ENCODE measurements at regions not wholly inside any gene's neighbourhood (a gene's known extent, or its start where the extent isn't known, plus 50 kb on each side); places are given as distances from the start of the nearest gene placed in this dataset.
A peak's percentile ranks its signal among the peaks of the same experiment; 100 is the strongest.

DNA sequence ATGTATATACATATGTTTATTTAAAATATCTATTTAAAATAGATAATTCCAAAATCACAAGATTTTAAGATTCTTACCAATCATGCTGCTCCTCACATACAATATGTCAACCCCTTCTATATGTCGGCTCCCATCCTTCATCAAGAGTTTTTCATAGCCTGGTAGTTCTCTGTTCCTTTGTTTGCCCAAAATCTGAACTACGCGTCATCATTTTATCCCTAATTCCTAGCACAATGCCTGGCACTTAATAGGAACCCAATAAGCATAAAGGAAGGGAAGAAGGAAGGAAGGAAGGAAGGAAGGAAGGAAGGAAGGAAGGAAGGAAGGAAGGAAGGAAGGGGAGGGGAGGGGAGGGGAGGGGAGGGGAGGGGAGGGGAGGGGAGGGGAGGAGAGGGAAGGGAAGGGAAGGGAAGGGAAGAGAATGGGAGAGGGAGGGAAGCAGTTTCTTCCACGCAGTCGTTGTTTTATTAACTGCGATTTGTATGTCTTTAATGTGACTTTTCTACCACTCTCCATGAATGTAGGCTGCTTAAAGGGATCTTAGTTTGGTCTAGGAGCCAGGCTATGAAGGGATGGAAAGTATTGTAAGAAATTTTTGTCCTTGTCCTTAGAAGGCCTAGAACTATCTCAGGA, 83.3 kb upstream of the PCGF5 start:
- no peak for DNase-seq (ENCODE audit: low spot score)

DNA sequence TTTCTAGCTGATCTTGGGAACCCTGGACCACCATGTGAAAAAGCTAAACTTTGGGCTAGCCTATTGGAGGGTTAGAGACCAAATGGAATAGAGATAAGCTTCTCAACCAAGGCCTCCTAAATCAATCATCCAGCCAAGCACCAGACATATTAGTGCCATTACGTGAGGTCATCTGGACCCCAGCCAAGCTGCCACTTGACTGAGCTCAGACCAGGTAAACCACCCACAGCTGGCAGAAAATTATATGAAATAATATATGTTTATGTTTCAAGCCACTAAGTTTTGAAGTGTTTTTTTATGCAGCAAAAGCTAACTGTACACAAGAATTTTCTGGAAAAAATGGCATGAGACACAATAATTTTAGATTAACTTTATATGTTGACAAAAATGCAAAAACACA, 82.6 kb upstream of the PCGF5 start:
- no peak for DNase-seq (ENCODE audit: low spot score)

DNA sequence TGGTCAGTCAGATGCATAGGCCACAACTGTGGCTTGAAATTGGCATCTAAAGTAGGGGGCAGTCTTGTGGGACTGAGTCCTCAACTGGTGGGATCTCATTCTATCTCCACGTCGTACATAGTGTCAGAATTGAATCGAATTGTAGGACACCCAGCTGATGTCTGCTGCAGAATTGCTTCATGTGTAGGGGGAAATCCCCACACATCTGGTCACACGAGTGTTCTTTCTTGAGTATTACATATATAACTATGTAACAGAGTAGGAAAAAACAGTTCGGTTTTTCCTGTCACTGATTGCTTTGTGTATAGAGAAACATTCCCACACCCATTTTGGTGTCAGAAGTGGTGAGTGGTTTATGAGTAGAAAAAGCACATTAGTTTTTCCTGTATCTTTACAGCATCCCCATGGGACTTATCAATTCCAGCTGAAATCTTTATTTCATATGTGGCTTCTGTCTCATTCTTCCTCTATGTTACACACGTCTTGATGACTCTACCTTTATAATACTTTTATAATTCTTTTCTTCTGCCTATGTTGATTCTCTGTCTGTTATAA, 79.4 kb upstream of the PCGF5 start:
- no peak for DNase-seq (ENCODE audit: low spot score)

DNA sequence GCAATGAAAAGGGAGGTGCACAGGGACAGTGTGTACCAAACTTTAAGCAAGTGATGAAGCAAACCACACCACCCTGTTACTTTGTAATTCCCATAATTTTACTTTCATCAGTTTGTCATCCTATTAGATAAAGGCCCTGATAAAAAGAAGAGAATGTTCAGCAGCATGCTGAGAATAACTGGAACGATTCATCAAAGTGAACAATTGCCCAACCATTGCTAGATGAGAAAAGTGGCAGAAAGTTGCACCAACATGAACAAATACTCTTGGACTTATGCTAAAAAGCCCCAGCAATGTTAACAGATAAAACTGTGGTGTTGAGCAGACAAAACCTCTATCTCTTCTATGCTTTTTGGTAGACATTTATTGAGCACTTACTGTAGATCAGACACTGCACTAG, 75.5 kb upstream of the PCGF5 start:
- DNase-seq (ENCODE audit: low spot score): no peak

DNA sequence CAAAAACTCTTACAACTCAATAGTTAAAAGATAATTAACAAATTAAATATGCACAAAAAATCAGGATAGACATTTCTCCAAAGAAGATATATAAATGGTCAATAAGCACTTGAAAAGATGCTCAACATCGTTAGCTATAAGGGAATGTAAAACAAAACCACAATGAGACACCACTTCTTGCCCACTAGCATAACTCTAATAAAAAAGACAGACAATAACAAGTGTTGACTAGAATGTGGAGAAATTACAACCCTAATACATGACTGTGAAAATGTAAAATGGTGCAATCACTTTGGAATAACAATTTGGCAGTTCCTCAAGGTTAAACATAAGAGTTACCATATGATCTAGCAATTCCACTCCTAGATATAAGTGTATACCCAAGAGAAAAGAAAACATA, 74.3 kb upstream of the PCGF5 start:
- no peak for DNase-seq (ENCODE audit: low spot score)

DNA sequence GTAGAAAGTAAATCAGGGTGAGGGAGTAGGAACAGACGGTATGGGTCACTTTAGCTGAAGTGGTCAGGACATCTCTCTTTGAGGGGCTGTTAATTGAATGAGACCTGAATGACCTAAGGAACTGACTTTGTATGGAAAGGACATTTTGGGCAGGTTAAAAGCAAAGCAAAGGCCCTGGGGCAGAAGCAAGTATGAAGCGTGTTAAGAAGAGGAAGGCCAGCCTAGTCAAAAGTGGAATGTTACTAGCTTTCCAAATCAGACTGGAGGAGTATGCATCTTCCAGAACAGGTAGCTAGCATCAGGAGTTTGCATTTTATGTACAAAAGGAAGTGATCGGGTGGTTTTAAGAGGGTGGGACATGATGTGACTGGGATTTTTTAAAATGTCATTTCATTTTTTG, 70.9 kb upstream of the PCGF5 start:
- DNase-seq (ENCODE audit: low spot score): no peak

DNA sequence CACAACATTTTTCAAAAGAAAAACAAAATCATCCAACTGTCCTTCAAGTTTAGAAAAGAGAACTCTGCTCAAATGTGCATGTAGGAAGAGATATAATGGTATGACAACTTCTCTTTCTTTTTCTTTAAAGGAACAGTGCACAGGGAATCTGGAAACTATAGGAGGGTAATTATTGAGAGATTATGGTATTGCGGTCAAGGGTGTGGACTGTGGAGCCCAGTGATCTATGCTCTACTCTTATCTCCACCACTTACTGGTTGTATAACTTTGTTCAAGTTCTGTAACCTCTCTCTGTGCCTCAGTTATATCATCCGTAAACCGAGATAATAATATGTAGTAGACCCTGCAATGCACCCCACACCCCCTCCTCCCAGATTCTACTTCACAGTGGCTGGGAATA, 69.8 kb upstream of the PCGF5 start:
- DNase-seq (ENCODE audit: low spot score): no peak

DNA sequence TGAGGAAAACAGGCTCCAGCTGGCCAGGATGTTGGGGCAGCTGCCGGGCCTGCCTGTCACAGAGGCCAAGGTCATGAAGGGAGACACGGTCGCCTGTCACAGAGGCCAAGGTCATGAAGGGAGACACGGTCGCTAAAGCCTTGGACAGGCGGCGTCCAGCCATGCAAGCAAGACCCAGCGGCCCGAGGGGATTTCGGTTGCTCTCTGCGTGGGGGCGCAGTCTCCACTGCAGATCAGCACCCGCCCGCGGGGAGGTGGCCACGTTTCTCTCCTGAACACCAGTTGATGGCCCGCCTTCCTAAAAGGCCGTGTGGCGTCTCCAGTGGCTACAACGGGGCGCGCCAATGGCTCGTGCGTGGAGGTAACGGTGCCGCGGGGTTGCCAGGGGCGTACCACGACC, 67.0 kb upstream of the PCGF5 start:
- DNase-seq (ENCODE audit: low spot score): no peak

DNA sequence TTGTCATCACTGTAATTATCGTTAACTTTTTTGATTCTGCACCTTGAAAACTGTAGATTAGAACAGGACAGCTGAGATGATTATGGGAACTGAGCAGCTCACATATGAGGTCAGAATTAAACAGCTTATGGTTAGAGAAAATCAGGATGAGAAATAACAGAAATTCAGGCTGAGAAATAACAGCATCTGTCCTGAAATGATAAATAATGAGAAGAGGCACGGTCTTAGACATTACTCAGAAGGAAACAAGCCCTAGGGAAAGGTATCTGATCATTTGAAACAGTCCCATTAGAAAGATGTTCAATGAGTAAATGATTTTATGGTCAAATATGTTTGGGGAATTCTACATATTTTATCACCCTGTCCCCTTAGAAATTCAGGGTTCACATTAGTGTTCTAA, 65.6 kb upstream of the PCGF5 start:
- DNase-seq (ENCODE audit: low spot score): no peak

DNA sequence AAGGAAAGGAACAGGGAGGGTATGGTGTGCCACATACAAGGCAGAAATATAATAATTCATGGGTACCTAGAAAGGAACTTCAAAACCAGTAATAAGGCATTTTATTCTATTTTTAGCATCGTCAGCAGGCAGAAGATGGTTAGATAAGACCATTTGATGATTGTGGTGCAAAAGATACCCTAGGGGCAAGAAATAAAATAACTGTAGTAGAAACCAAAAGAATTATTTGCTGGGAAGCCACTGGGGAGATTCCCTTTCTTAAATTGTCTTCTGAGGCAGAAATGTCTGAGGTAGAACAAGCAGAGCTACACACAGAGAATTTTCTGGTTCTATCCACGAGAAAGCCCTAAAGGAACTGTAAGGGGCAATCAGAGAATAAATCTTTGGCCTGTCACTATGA, 64.3 kb upstream of the PCGF5 start:
- no peak for DNase-seq (ENCODE audit: low spot score)

DNA sequence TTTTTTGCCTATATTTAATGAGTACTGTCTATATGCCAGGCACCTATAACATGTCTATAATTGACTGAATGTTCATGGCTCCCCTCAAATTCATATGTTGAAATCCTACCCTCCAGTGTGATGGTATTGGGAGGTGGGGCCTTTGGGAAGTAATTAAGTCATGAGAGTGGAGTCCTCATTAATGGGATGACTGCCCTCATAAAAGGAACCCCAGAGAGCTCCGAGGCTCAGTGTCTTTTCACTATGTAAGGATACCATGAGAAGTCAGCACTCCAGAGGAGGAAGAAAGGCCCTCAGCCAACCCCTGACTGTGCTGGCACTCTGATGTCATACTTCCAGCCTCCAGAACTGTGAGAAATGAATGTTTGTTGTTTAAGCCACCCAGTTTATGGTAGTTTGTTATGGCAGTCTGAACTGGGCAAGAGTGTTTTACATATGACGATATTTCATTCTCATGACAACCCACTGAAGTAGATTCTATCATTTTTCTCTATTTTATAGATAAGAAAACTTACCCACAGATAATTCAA, 61.1 kb upstream of the PCGF5 start:
- DNase-seq (ENCODE audit: low spot score): no peak

DNA sequence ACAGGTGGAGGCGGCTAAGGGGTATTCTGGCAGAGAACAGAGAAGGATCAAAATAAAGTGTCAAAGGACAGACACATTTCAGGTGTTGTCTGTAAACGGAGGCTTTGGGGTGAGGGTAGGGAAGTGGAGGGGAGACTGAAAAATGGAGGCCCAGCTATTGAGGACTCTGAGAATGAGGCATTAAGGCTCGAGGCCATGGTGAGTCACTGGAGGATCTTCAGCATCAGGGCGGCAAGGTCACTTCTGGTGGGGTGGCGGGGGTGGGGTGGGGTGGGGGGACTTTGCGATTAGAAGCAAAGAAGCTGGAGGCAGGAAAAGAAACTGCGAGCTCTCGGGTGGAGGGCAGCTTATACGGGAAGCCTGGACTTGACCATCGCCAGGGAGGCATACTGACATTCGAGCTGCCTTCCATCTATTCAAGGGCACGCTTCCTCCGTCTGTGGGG, 58.4 kb upstream of the PCGF5 start:
- DNase-seq (ENCODE audit: low spot score): peak; percentile 23

DNA sequence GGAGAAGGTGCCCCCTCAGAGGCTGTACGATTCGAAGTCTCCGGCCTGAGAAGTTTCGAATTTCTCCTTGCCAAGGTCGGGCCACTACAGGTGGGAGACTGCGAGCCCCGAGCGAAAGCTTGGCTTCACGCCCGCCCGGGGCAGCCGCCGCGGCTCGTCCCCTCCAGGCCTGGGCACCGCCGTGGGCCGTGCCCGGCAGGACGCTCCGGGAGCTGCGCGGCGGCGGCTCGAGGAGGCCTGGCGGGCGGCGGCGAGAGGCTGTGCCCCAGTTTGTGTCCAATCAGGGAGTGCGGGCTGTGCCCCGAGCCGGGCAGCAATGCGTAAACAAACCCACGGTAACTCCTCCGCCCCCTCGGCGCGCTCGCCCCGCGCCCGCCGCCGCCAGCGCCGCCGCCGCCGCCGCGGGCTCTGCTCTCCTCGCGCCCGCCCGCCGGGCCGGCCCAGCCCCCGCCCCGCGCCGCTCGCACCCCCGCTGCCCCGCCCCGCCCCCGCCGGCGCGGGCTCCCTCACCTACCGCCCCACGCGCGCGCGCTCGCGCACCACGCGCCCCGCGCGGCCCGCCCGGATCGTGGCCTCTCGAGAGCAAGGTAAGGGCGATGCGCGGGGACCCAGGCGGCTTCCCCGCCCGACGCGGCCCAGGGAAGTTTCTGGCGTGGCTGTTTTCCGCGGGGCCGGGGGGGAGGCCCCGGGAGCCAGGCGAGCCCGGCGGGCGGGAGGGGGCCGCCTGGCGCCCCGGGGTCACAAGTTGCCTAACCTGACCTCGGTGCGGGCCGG, 57.8 kb upstream of the PCGF5 start:
- peak; percentile 76 for DNase-seq (ENCODE audit: low spot score)

DNA sequence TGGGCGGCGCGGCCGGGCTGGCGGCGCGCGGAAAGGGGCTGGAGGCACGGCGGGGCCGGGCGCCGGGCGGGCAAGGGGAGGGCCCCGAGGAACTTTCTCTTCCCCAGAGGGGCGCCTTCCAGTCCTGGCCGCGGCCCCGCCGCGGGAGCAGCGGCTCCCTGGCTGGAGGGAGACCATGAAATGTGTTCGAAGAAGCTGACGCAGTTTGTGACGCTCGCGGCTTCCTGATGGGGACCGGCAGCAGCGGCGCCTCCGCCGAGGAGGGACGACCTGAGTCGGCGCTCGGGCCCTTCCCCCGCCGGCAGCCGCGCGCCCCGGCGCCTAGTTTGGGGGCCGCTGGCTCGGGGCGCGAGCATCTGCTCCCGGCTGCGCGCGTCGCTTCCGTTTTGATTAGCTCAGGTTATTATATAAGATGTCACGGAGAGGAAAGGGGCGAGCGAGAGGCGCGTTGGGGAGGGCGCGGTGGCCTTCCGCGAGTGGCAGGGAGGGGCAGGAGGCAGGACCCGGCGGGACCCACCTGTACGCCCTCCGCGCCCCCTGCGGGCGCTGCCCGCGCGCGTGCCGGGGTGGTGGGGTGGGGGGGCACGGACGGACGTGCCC, 57.1 kb upstream of the PCGF5 start:
- DNase-seq (ENCODE audit: low spot score): peak; percentile 63

DNA sequence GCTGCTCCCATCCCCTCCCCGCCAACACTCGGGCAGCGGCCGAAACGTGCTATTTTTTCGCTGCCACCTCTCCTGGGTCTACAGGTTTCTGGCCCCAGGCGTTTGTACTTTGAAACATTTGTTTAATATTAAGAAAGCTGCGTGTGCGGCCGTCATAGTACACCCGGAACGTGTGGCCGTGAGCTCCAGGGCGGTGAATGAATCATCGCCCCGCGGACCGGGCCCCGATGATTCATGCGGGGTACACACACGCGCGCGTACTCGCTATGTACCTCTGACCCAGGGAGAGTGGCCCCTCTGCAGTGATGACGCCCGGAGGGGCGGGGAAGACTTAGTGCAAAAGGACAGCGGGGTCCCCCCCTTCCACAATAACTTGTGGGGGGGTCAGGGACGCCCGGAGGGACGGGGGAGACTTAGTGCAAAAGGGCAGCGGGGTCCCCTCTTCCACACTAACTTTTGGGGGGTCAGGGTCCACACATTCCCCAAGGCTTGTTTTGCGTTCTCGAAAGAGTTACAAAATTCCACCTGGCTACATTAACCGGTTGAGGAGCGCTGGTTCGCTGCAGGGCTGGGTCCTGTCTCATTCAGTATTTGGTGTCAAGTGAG, 56.5 kb upstream of the PCGF5 start:
- peak; percentile 33 for DNase-seq (ENCODE audit: low spot score)

DNA sequence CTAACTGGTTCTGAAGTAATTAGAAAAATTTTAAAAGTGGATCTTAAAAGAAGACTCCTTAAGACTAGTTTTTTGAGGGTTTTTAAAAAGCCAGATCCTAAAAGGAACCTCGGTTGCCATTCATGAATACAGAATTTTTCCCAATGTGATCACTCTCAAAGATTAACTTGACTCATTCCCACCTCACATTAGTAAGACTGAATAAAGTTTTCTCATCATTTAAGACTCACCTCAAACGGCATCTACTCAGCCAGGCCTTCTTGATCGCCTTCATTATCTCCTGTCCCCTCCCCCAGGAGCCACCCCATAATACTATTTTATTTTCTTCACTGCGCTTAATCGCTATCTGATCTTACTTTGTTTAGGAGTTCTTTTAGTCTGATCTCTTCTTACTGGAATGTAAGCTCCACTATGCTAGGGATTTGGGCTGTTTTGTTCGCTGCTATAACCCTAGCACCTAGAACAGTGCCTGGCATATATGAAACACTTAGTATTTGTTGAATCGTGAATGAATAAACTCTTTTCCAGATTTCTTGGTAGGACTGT, 55.9 kb upstream of the PCGF5 start:
- DNase-seq (ENCODE audit: low spot score): no peak

DNA sequence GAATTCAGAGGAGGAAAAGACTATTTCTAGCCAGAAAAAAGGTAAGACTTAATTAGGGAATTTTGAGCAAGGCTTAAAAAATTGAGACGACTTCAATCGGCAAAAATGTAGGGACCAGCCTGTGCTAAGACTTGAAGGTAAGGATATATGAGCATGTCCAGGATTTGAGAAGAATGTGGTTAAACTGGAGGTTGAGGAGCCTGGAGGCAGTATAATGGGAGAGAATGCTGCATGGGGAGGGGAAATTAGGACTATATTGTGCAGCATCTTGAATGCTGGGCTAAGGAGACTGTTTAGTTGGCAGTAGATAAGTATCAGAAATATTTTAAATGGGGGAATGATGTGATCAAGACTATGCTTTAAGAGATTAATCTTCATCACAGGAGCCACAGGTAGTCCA, 53.1 kb upstream of the PCGF5 start:
- no peak for DNase-seq (ENCODE audit: low spot score)

DNA sequence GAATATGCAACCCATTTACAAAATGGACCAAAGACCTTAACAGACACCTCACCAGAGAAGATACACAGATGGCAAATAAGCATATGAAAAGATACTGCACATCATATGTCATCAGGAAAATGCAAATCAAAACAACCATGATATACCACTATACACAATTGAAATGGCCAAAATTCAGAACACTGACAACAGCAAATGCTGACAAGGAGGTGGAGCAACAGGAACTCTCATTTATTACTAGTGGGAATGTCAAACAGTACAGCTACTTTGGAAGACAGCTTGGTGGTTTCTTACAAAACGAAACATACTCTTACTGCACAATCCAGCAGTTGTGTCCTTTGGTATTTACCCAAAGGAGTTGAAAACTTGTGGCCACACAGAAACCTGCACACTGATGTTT, 50.0 kb upstream of the PCGF5 start:
- DNase-seq (ENCODE audit: low spot score): no peak

Measured in iPS-NIHi11 (cell line).